SK-N-SH treated with all-trans-retinoic acid at 6 μM for 48 hours (cell line): ENCODE measurements at regions not wholly inside any gene's neighbourhood (a gene's known extent, or its start where the extent isn't known, plus 50 kb on each side); places are given as distances from the start of the nearest gene placed in this dataset.

Experiments
- ATAC-seq: fragments of 200-7000 bp; cut with Tn5 transposase; 3 replicates; pipeline ENCODE4 v1.9.1; 2020; ENCODE audit warnings: mild to moderate bottlenecking, moderate library complexity
- ARNTL ChIP-seq: fragments of 450-650 bp; formaldehyde crosslinking; IDR thresholded peaks from 2 replicates; pipeline ENCODE4 v1.5.0; 2020; ENCODE audit warnings: low read depth, mild to moderate bottlenecking, moderate library complexity, borderline replicate concordance
- BACH2 ChIP-seq: fragments of 250-450 bp; sonication (Bioruptor Pico); IDR thresholded peaks from 2 replicates; pipeline ENCODE4 v1.9.0; 2021; ENCODE audit warnings: mild to moderate bottlenecking, borderline replicate concordance
- CSDC2 ChIP-seq: fragments of 250-450 bp; sonication (Bioruptor Pico); IDR thresholded peaks from 2 replicates; pipeline ENCODE4 v1.5.0; 2020; ENCODE audit warnings: mild to moderate bottlenecking, moderate library complexity
- ESRRG ChIP-seq: fragments of 250-450 bp; sonication (Bioruptor Pico); IDR thresholded peaks from 2 replicates; pipeline ENCODE4 v1.6.1; 2021; ENCODE audit warnings: mild to moderate bottlenecking
- GLIS3 ChIP-seq: fragments of 250-450 bp; sonication (Bioruptor Pico); IDR thresholded peaks from 2 replicates; pipeline ENCODE4 v1.5.0; 2020; ENCODE audit warnings: mild to moderate bottlenecking, moderate library complexity
- ISL1 ChIP-seq: fragments of 250-450 bp; sonication (Bioruptor Pico); IDR thresholded peaks from 2 replicates; pipeline ENCODE4 v2.1.2; 2022; ENCODE audit warnings: mild to moderate bottlenecking, moderate library complexity
- OSR1 ChIP-seq: fragments of 250-450 bp; sonication (Bioruptor Pico); IDR thresholded peaks from 2 replicates; pipeline ENCODE4 v1.8.0; 2022; ENCODE audit warnings: moderate library complexity, mild to moderate bottlenecking, inconsistent platforms
- PPARA ChIP-seq: fragments of 250-450 bp; sonication (Bioruptor Pico); IDR thresholded peaks from 2 replicates; pipeline ENCODE4 v1.5.0; 2020; ENCODE audit warnings: mild to moderate bottlenecking, borderline replicate concordance
- RARB ChIP-seq: fragments of 250-450 bp; sonication (Bioruptor Pico); IDR thresholded peaks from 2 replicates; pipeline ENCODE4 v1.8.0; 2021; ENCODE audit warnings: mild to moderate bottlenecking, moderate library complexity
- SNAI2 ChIP-seq: fragments of 250-450 bp; sonication (Bioruptor Pico); IDR thresholded peaks from 2 replicates; pipeline ENCODE4 v1.5.0; 2020; ENCODE audit warnings: mild to moderate bottlenecking, moderate library complexity
- TOX ChIP-seq: fragments of 250-450 bp; sonication (Bioruptor Pico); IDR thresholded peaks from 2 replicates; pipeline ENCODE4 v1.8.0; 2021; ENCODE audit warnings: mild to moderate bottlenecking, moderate library complexity, borderline replicate concordance
- ZC3H10 ChIP-seq: fragments of 250-450 bp; sonication (Bioruptor Pico); IDR thresholded peaks from 2 replicates; pipeline ENCODE4 v1.5.1; 2021; ENCODE audit warnings: mild to moderate bottlenecking, moderate library complexity
- ZFP3 ChIP-seq: fragments of 250-450 bp; sonication (Bioruptor Pico); IDR thresholded peaks from 2 replicates; pipeline ENCODE4 v1.5.0; 2020; ENCODE audit warnings: mild to moderate bottlenecking, moderate library complexity
- ZFP30 ChIP-seq: fragments of 450-650 bp; formaldehyde crosslinking; IDR thresholded peaks from 2 replicates; pipeline ENCODE4 v1.5.0; 2022; ENCODE audit warnings: mild to moderate bottlenecking, moderate library complexity
- ZNF70 ChIP-seq: fragments of 450-650 bp; formaldehyde crosslinking; IDR thresholded peaks from 2 replicates; pipeline ENCODE4 v1.5.0; 2020; ENCODE audit warnings: mild to moderate bottlenecking, moderate library complexity
- ZNF8 ChIP-seq: fragments of 450-650 bp; formaldehyde crosslinking; IDR thresholded peaks from 2 replicates; pipeline ENCODE4 v1.5.0; 2020; ENCODE audit warnings: mild to moderate bottlenecking, moderate library complexity
- TF ChIP-seq, protein P1 (sequence below): fragments of 250-450 bp; sonication (Bioruptor Pico); IDR thresholded peaks from 2 replicates; pipeline ENCODE4 v1.5.0; 2020; ENCODE audit warnings: mild to moderate bottlenecking, moderate library complexity
- TF ChIP-seq, protein P2 (sequence below): fragments of 250-450 bp; sonication (Bioruptor Pico); IDR thresholded peaks from 2 replicates; pipeline ENCODE4 v1.5.1; 2020; ENCODE audit warnings: low read depth, mild to moderate bottlenecking, moderate library complexity
- TF ChIP-seq, protein P3 (sequence below): fragments of 250-450 bp; sonication (Bioruptor Pico); IDR thresholded peaks from 2 replicates; pipeline ENCODE4 v1.8.0; 2020; ENCODE audit warnings: mild to moderate bottlenecking, moderate library complexity, borderline replicate concordance

DNA sequence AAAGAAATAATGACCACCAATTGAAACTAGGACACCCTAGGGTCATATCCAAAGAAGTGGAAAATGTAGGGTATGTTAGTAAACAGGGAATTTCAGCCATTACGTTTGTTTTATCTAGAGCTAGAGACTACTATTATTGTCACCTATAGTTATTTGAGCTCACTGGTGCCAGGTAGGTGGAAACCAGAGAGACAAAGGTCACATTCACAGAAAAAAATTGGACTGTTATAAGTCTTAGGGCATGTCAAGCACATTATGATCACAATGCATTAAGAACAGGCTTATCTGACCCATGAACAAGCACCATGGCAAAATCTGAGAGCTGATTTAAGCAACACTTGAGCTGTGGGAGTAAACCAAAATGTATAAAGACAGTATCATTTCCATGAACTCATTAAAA, 530.1 kb upstream of the CITED2 start:
- TF ChIP-seq, protein P1, sequence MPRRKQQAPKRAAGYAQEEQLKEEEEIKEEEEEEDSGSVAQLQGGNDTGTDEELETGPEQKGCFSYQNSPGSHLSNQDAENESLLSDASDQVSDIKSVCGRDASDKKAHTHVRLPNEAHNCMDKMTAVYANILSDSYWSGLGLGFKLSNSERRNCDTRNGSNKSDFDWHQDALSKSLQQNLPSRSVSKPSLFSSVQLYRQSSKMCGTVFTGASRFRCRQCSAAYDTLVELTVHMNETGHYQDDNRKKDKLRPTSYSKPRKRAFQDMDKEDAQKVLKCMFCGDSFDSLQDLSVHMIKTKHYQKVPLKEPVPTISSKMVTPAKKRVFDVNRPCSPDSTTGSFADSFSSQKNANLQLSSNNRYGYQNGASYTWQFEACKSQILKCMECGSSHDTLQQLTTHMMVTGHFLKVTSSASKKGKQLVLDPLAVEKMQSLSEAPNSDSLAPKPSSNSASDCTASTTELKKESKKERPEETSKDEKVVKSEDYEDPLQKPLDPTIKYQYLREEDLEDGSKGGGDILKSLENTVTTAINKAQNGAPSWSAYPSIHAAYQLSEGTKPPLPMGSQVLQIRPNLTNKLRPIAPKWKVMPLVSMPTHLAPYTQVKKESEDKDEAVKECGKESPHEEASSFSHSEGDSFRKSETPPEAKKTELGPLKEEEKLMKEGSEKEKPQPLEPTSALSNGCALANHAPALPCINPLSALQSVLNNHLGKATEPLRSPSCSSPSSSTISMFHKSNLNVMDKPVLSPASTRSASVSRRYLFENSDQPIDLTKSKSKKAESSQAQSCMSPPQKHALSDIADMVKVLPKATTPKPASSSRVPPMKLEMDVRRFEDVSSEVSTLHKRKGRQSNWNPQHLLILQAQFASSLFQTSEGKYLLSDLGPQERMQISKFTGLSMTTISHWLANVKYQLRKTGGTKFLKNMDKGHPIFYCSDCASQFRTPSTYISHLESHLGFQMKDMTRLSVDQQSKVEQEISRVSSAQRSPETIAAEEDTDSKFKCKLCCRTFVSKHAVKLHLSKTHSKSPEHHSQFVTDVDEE (CRISPR knock-in tag): no peak
- TF ChIP-seq ISL1: no peak
- TF ChIP-seq ZFP30 (CRISPR knock-in tag): no peak
- TF ChIP-seq ZFP3: no peak
- no peak for TF ChIP-seq GLIS3 (CRISPR knock-in tag)
- TF ChIP-seq OSR1 (CRISPR knock-in tag): no peak
- no peak for TF ChIP-seq ZNF8 (CRISPR knock-in tag)
- TF ChIP-seq TOX (CRISPR knock-in tag): no peak
- no peak for TF ChIP-seq CSDC2
- TF ChIP-seq, protein P2, sequence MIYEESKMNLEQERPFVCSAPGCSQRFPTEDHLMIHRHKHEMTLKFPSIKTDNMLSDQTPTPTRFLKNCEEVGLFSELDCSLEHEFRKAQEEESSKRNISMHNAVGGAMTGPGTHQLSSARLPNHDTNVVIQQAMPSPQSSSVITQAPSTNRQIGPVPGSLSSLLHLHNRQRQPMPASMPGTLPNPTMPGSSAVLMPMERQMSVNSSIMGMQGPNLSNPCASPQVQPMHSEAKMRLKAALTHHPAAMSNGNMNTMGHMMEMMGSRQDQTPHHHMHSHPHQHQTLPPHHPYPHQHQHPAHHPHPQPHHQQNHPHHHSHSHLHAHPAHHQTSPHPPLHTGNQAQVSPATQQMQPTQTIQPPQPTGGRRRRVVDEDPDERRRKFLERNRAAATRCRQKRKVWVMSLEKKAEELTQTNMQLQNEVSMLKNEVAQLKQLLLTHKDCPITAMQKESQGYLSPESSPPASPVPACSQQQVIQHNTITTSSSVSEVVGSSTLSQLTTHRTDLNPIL: no peak
- ATAC-seq: no peak

DNA sequence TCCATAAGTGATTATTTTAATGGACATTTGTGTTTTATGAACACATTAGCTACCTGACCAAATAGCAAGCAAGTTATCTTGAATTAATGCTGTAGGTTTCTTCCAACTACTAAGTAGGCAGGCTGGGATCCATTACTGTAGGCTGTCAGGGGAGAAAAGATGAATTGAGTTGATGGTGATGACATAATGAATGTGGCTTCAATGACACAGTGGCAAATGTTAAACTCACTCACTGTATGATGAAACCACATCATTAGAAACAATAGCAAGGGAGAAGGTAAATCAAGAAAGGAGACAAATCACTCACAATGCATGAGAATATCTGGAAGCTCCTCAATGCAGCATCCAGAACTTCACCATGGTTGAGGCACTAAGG, 529.7 kb upstream of the CITED2 start:
- ATAC-seq: no peak
- TF ChIP-seq OSR1 (CRISPR knock-in tag) (no peak), PPARA (CRISPR knock-in tag) (no peak), CSDC2 (no peak), ZC3H10 (no peak), ZNF8 (CRISPR knock-in tag) (no peak), ZFP3 (no peak), BACH2 (no peak), GLIS3 (CRISPR knock-in tag) (no peak), ISL1 (no peak), ZNF70 (CRISPR knock-in tag) (no peak), ESRRG (CRISPR knock-in tag) (no peak), RARB (CRISPR knock-in tag) (no peak), ZFP30 (CRISPR knock-in tag) (no peak)
- TF ChIP-seq, protein P1 (CRISPR knock-in tag): no peak

DNA sequence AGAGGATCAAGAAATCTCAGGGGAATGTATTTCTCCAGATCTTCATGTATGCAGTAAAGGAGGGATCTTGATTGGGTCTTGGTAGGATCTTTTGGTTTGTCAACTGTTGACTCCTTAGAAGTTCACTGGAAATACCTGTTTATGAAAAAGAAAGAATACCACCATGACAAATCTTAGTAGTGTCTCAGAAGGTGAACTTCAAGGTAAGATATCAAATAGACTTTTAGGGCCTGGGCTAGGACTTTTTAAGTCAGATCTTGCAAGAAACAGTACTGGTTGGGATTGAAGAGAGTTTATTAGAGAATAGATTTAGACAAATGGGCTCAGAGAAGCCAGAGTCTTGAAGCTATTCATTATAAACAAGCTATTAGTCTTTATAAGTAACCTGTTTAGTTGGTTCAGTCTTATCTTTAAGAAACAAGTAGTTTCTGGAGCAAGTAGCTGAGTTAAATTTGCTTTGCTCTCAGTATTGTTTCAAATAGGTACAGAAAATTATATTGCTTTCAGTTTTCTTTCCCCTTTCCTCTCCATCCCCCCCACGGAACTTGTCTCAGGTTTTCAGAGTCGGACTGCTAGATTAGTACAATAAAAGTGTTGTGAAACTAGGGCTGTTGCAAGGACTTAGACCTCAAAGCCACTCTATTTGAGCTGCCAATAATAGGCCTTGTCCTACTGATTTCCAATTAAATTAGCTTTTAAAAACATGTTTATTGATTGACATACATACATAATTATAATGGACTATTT, 529.1 kb upstream of the CITED2 start:
- TF ChIP-seq BACH2 (no peak), SNAI2 (no peak), ARNTL (no peak), RARB (CRISPR knock-in tag) (no peak), TOX (CRISPR knock-in tag) (no peak), ZFP30 (CRISPR knock-in tag) (no peak), ZNF70 (CRISPR knock-in tag) (no peak)
- TF ChIP-seq, protein P1 (CRISPR knock-in tag): no peak
- TF ChIP-seq, protein P3, sequence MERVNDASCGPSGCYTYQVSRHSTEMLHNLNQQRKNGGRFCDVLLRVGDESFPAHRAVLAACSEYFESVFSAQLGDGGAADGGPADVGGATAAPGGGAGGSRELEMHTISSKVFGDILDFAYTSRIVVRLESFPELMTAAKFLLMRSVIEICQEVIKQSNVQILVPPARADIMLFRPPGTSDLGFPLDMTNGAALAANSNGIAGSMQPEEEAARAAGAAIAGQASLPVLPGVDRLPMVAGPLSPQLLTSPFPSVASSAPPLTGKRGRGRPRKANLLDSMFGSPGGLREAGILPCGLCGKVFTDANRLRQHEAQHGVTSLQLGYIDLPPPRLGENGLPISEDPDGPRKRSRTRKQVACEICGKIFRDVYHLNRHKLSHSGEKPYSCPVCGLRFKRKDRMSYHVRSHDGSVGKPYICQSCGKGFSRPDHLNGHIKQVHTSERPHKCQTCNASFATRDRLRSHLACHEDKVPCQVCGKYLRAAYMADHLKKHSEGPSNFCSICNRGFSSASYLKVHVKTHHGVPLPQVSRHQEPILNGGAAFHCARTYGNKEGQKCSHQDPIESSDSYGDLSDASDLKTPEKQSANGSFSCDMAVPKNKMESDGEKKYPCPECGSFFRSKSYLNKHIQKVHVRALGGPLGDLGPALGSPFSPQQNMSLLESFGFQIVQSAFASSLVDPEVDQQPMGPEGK (CRISPR knock-in tag): no peak
- no peak for ATAC-seq
